Panc1 (cell line): ENCODE measurements at regions not wholly inside any gene's neighbourhood (a gene's known extent, or its start where the extent isn't known, plus 50 kb on each side); places are given as distances from the start of the nearest gene placed in this dataset.

Experiments
- CTCF ChIP-seq: fragments of 450-650 bp; IDR thresholded peaks from 2 replicates; pipeline ENCODE4 v1.5.1; 2017; ENCODE audit warnings: mild to moderate bottlenecking
- POLR2AphosphoS5 ChIP-seq: IDR thresholded peaks from 2 replicates; pipeline ENCODE4 v1.6.1; 2012; ENCODE audit warnings: mild to moderate bottlenecking, low read depth, low read length, moderate library complexity
- REST ChIP-seq, 2 experiments: IDR thresholded peaks; 2 replicates each; pipeline ENCODE4 v1.6.1; 2011 to 2012; ENCODE audit warnings: low read depth in 2 of 2, control low read depth in 1 of 2, low read length in 1 of 2, mild to moderate bottlenecking in 1 of 2, moderate library complexity in 1 of 2; ENCODE audit not compliant: insufficient read depth in 1 of 2

GRCh38 chr4:59805176-59805575, 1395.0 kb upstream of the ADGRL3 start:
- TF ChIP-seq POLR2AphosphoS5 = no peak
- TF ChIP-seq REST (IDR thresholded peaks at IDR 0.05; ENCODE audit: insufficient read depth in 1 of 2, low read depth in 2 of 2, low read length in 1 of 2) = no peak
- TF ChIP-seq CTCF = no peak
